ENCODE measurements at regions not wholly inside any gene's neighbourhood (a gene's known extent, or its start where the extent isn't known, plus 50 kb on each side); places are given as distances from the start of the nearest gene placed in this dataset.

- ATAC-seq: no peak
- Histone ChIP-seq H3K4me1 (no peaks in the 10 kb centered on the region), H3K9me3 (no peaks in the 10 kb centered on the region), H3K4me3 (no peak overlapping the region), H3K36me3 (ENCODE audit: insufficient read depth in 1 of 2, low read depth in 1 of 2) (no peaks in the 10 kb centered on the region), H3K27ac (no peak overlapping the region), H3K27me3 (ENCODE audit: insufficient read depth in 3 of 3, low read length in 2 of 3) (no peaks in the 10 kb centered on the region)
- intact Hi-C loops (cut with DNase I): no loop called here
- TF ChIP-seq, protein P1, sequence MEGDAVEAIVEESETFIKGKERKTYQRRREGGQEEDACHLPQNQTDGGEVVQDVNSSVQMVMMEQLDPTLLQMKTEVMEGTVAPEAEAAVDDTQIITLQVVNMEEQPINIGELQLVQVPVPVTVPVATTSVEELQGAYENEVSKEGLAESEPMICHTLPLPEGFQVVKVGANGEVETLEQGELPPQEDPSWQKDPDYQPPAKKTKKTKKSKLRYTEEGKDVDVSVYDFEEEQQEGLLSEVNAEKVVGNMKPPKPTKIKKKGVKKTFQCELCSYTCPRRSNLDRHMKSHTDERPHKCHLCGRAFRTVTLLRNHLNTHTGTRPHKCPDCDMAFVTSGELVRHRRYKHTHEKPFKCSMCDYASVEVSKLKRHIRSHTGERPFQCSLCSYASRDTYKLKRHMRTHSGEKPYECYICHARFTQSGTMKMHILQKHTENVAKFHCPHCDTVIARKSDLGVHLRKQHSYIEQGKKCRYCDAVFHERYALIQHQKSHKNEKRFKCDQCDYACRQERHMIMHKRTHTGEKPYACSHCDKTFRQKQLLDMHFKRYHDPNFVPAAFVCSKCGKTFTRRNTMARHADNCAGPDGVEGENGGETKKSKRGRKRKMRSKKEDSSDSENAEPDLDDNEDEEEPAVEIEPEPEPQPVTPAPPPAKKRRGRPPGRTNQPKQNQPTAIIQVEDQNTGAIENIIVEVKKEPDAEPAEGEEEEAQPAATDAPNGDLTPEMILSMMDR (IDR thresholded peaks at IDR 0.05): no peak
- WGBS, 3 donors: 35 to 65% (median 43%) methylated on average over 4 of the region's 4 CpGs
- no peak for DNase-seq
These were observed 354.5 kb upstream of the KCNMB2 start for GRCh38 chr3:178181784-178182183.

DNA sequence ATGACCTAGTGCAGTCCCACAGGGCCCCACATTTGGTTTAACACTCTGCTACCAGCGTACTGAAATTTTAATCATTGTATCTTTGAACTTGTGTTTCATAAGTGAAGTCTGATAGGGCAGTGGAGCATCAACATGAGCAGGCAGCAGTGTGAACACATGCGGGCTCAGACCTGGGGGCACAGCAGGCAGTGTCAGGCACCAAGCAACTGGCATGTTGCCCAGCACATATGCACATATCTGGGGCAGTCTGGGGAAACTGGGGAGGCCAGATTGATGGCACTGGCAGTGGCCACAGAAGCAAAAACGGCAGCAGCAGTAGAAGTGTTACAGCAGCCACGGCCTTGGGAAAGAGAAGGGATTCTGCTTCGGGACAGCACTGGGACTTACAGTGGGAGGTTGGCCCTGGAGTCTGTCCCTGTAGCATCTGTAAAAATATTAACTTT is 353.9 kb upstream of the KCNMB2 start:
- Histone ChIP-seq H3K27me3 (ENCODE audit: insufficient read depth in 3 of 3, low read length in 2 of 3) (no peaks in the 10 kb centered on the region), H3K27ac (no peak overlapping the region), H3K9me3 (no peaks in the 10 kb centered on the region), H3K4me1 (no peaks in the 10 kb centered on the region), H3K4me3 (no peak overlapping the region), H3K36me3 (ENCODE audit: insufficient read depth in 1 of 2, low read depth in 1 of 2) (no peaks in the 10 kb centered on the region)
- peak in 1 of 4 donors; percentile 28 for ATAC-seq
- WGBS, 3 donors: 50 to 64% (median 52%) methylated on average over 5 of the region's 5 CpGs
- intact Hi-C loops (cut with DNase I): no loop called here
- no peak for DNase-seq
- TF ChIP-seq, protein P1 (IDR thresholded peaks at IDR 0.05): no peak

- Histone ChIP-seq H3K9me3 (no peaks in the 10 kb centered on the region), H3K4me1 (no peaks in the 10 kb centered on the region), H3K27ac (no peak overlapping the region), H3K36me3 (ENCODE audit: insufficient read depth in 1 of 2, low read depth in 1 of 2) (no peaks in the 10 kb centered on the region), H3K4me3 (no peak overlapping the region), H3K27me3 (ENCODE audit: insufficient read depth in 3 of 3, low read length in 2 of 3) (no peaks in the 10 kb centered on the region)
- 96 to 99% (median 97%) methylated on average over 2 of the region's 2 CpGs for WGBS, 3 donors
- DNase-seq (no peak), ATAC-seq (no peak)
- TF ChIP-seq, protein P1 (IDR thresholded peaks at IDR 0.05): no peak
- intact Hi-C loops (cut with DNase I): no loop called here
These were observed 351.4 kb upstream of the KCNMB2 start for GRCh38 chr3:178184833-178185232.

GRCh38 chr3:178186666-178187065 is 349.6 kb upstream of the KCNMB2 start:
- TF ChIP-seq, protein P1 (IDR thresholded peaks at IDR 0.05): no peak
- Histone ChIP-seq H3K4me1 (no peaks in the 10 kb centered on the region), H3K9me3 (no peaks in the 10 kb centered on the region), H3K4me3 (no peak overlapping the region), H3K36me3 (ENCODE audit: insufficient read depth in 1 of 2, low read depth in 1 of 2) (no peaks in the 10 kb centered on the region), H3K27ac (no peak overlapping the region), H3K27me3 (ENCODE audit: insufficient read depth in 3 of 3, low read length in 2 of 3) (no peaks in the 10 kb centered on the region)
- 87 to 97% (median 96%) methylated on average over 4 of the region's 4 CpGs for WGBS, 3 donors
- ATAC-seq (no peak), DNase-seq (no peak)
- intact Hi-C loops (cut with DNase I): no loop called here

DNA sequence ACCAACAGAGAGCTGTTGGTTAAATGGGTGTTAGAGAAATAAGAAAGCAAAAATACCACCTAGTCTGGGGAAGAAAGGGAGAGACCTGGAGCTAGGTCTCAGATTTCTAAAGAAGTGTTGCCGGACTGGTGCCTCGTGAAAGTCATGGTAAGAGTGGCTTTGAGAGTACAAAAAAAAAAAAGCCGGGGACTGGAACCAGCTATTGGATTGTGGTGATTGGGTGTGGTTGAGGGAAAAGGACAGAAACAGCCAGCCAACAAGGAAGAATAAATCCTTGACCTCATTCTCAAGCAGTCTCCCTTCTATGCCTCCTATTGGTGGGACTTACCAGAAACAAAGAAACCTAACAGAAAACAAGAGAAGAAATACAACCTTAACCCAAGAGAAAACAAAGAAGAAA is 346.4 kb upstream of the KCNMB2 start:
- DNase-seq: no peak
- no peaks in the 10 kb centered on the region for H3K27me3 ChIP-seq (ENCODE audit: insufficient read depth in 3 of 3, low read length in 2 of 3)
- ATAC-seq: no peak
- no peaks in the 10 kb centered on the region for H3K36me3 ChIP-seq (ENCODE audit: insufficient read depth in 1 of 2, low read depth in 1 of 2)
- H3K9me3 ChIP-seq: no peaks in the 10 kb centered on the region
- intact Hi-C loops (cut with DNase I): no loop called here
- TF ChIP-seq, protein P1 (IDR thresholded peaks at IDR 0.05): no peak
- peaks cover 12% of the 10 kb centered on the region for H3K4me1 ChIP-seq
- 71 to 80% (median 75%) methylated on average over 3 of the region's 3 CpGs for WGBS, 3 donors
- no peak overlapping the region for H3K4me3 ChIP-seq
- no peak overlapping the region for H3K27ac ChIP-seq
